SK-N-SH treated with all-trans-retinoic acid at 6 μM for 48 hours (cell line): ENCODE measurements at regions not wholly inside any gene's neighbourhood (a gene's known extent, or its start where the extent isn't known, plus 50 kb on each side); places are given as distances from the start of the nearest gene placed in this dataset.

Experiments used
- ATAC-seq: fragments of 200-7000 bp; cut with Tn5 transposase; 3 replicates; pipeline ENCODE4 v1.9.1; 2020; ENCODE audit warnings: mild to moderate bottlenecking, moderate library complexity
- BACH2 ChIP-seq: fragments of 250-450 bp; sonication (Bioruptor Pico); IDR thresholded peaks from 2 replicates; pipeline ENCODE4 v1.9.0; 2021; ENCODE audit warnings: mild to moderate bottlenecking, borderline replicate concordance
- CSDC2 ChIP-seq: fragments of 250-450 bp; sonication (Bioruptor Pico); IDR thresholded peaks from 2 replicates; pipeline ENCODE4 v1.5.0; 2020; ENCODE audit warnings: mild to moderate bottlenecking, moderate library complexity
- ESRRG ChIP-seq: fragments of 250-450 bp; sonication (Bioruptor Pico); IDR thresholded peaks from 2 replicates; pipeline ENCODE4 v1.6.1; 2021; ENCODE audit warnings: mild to moderate bottlenecking
- GLIS3 ChIP-seq: fragments of 250-450 bp; sonication (Bioruptor Pico); IDR thresholded peaks from 2 replicates; pipeline ENCODE4 v1.5.0; 2020; ENCODE audit warnings: mild to moderate bottlenecking, moderate library complexity
- OSR1 ChIP-seq: fragments of 250-450 bp; sonication (Bioruptor Pico); IDR thresholded peaks from 2 replicates; pipeline ENCODE4 v1.8.0; 2022; ENCODE audit warnings: moderate library complexity, mild to moderate bottlenecking, inconsistent platforms
- PPARA ChIP-seq: fragments of 250-450 bp; sonication (Bioruptor Pico); IDR thresholded peaks from 2 replicates; pipeline ENCODE4 v1.5.0; 2020; ENCODE audit warnings: mild to moderate bottlenecking, borderline replicate concordance
- RARB ChIP-seq: fragments of 250-450 bp; sonication (Bioruptor Pico); IDR thresholded peaks from 2 replicates; pipeline ENCODE4 v1.8.0; 2021; ENCODE audit warnings: mild to moderate bottlenecking, moderate library complexity
- SNAI2 ChIP-seq: fragments of 250-450 bp; sonication (Bioruptor Pico); IDR thresholded peaks from 2 replicates; pipeline ENCODE4 v1.5.0; 2020; ENCODE audit warnings: mild to moderate bottlenecking, moderate library complexity
- TCF4 ChIP-seq: fragments of 250-450 bp; sonication (Bioruptor Pico); IDR thresholded peaks from 2 replicates; pipeline ENCODE4 v1.8.0; 2021; ENCODE audit warnings: mild to moderate bottlenecking, moderate library complexity, borderline replicate concordance
- ZFP3 ChIP-seq: fragments of 250-450 bp; sonication (Bioruptor Pico); IDR thresholded peaks from 2 replicates; pipeline ENCODE4 v1.5.0; 2020; ENCODE audit warnings: mild to moderate bottlenecking, moderate library complexity
- ZFP30 ChIP-seq: fragments of 450-650 bp; formaldehyde crosslinking; IDR thresholded peaks from 2 replicates; pipeline ENCODE4 v1.5.0; 2022; ENCODE audit warnings: mild to moderate bottlenecking, moderate library complexity
- ZNF565 ChIP-seq: fragments of 450-650 bp; formaldehyde crosslinking; conservative IDR thresholded peaks from 2 replicates; pipeline ENCODE4 v1.5.0; 2020; ENCODE audit warnings: low read depth, mild to moderate bottlenecking, moderate library complexity
- ZNF8 ChIP-seq: fragments of 450-650 bp; formaldehyde crosslinking; IDR thresholded peaks from 2 replicates; pipeline ENCODE4 v1.5.0; 2020; ENCODE audit warnings: mild to moderate bottlenecking, moderate library complexity
- TF ChIP-seq, protein P1 (sequence below): fragments of 250-450 bp; sonication (Bioruptor Pico); IDR thresholded peaks from 2 replicates; pipeline ENCODE4 v1.5.1; 2021; ENCODE audit warnings: mild to moderate bottlenecking, moderate library complexity
- TF ChIP-seq, protein P2 (sequence below): fragments of 250-450 bp; sonication (Bioruptor Pico); IDR thresholded peaks from 2 replicates; pipeline ENCODE4 v1.8.0; 2020; ENCODE audit warnings: mild to moderate bottlenecking, moderate library complexity, borderline replicate concordance
- TF ChIP-seq, protein P3 (sequence below): fragments of 250-450 bp; sonication (Bioruptor Pico); IDR thresholded peaks from 2 replicates; pipeline ENCODE4 v1.5.1; 2020; ENCODE audit warnings: low read depth, mild to moderate bottlenecking, moderate library complexity
- TF ChIP-seq, protein P4 (sequence below): fragments of 250-450 bp; sonication (Bioruptor Pico); IDR thresholded peaks from 2 replicates; pipeline ENCODE4 v1.8.0; 2021; ENCODE audit warnings: low read depth, mild to moderate bottlenecking, moderate library complexity, borderline replicate concordance
- TF ChIP-seq, protein P5 (sequence below): fragments of 250-450 bp; sonication (Bioruptor Pico); IDR thresholded peaks from 2 replicates; pipeline ENCODE4 v1.5.0; 2020; ENCODE audit warnings: mild to moderate bottlenecking, moderate library complexity

DNA sequence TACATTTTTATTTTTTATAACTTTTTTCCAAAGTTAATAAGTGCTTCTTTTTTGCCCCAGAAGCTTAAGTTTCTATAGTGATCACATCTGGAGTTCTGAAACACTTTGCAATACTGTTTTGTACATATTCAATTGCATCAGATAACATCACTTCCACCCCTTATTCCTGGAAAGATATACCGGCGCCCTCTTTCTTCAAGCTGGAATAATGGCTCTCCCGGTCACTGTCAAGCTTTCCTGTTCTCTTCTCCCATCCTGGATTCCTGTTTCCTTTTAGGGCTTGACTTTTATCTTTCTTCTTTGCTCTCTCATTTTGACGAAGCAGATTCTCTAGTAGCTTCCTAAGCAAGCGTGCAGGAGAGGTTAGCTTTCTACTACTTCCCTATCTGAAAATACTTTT lies 1866.8 kb downstream of the MRPL39 start:
- TF ChIP-seq, protein P1, sequence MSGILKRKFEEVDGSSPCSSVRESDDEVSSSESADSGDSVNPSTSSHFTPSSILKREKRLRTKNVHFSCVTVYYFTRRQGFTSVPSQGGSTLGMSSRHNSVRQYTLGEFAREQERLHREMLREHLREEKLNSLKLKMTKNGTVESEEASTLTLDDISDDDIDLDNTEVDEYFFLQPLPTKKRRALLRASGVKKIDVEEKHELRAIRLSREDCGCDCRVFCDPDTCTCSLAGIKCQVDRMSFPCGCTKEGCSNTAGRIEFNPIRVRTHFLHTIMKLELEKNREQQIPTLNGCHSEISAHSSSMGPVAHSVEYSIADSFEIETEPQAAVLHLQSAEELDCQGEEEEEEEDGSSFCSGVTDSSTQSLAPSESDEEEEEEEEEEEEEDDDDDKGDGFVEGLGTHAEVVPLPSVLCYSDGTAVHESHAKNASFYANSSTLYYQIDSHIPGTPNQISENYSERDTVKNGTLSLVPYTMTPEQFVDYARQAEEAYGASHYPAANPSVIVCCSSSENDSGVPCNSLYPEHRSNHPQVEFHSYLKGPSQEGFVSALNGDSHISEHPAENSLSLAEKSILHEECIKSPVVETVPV (CRISPR knock-in tag): no peak
- TF ChIP-seq TCF4 (CRISPR knock-in tag) (no peak), OSR1 (CRISPR knock-in tag) (no peak), ZNF565 (no peak), RARB (CRISPR knock-in tag) (no peak)
- TF ChIP-seq, protein P2, sequence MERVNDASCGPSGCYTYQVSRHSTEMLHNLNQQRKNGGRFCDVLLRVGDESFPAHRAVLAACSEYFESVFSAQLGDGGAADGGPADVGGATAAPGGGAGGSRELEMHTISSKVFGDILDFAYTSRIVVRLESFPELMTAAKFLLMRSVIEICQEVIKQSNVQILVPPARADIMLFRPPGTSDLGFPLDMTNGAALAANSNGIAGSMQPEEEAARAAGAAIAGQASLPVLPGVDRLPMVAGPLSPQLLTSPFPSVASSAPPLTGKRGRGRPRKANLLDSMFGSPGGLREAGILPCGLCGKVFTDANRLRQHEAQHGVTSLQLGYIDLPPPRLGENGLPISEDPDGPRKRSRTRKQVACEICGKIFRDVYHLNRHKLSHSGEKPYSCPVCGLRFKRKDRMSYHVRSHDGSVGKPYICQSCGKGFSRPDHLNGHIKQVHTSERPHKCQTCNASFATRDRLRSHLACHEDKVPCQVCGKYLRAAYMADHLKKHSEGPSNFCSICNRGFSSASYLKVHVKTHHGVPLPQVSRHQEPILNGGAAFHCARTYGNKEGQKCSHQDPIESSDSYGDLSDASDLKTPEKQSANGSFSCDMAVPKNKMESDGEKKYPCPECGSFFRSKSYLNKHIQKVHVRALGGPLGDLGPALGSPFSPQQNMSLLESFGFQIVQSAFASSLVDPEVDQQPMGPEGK (CRISPR knock-in tag): no peak
- TF ChIP-seq, protein P3, sequence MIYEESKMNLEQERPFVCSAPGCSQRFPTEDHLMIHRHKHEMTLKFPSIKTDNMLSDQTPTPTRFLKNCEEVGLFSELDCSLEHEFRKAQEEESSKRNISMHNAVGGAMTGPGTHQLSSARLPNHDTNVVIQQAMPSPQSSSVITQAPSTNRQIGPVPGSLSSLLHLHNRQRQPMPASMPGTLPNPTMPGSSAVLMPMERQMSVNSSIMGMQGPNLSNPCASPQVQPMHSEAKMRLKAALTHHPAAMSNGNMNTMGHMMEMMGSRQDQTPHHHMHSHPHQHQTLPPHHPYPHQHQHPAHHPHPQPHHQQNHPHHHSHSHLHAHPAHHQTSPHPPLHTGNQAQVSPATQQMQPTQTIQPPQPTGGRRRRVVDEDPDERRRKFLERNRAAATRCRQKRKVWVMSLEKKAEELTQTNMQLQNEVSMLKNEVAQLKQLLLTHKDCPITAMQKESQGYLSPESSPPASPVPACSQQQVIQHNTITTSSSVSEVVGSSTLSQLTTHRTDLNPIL: no peak
- ATAC-seq: no peak

DNA sequence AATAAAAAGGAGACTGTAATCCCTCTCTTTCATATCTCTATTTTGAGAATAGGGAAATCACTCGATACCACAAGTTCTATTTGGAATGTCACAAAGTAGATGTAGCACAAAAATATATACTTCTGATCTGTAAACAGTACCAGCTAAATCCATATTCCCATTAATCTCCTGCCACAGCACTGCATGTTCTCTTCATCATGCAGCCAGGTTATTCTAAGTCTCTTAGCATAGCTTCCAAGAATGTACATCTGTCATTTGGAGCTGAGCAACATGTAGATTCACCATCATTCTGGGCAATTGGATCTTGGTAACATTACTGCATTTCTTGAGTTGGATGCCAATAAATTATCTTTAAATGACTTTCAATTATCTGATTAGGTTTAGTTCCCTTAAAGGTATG lies 1874.5 kb downstream of the MRPL39 start:
- TF ChIP-seq PPARA (CRISPR knock-in tag) (no peak), ESRRG (CRISPR knock-in tag) (no peak), ZNF8 (CRISPR knock-in tag) (no peak), SNAI2 (no peak), ZFP3 (CRISPR knock-in tag) (no peak), GLIS3 (CRISPR knock-in tag) (no peak), ZFP30 (CRISPR knock-in tag) (no peak), BACH2 (CRISPR knock-in tag) (no peak), CSDC2 (CRISPR knock-in tag) (no peak)
- TF ChIP-seq, protein P4, sequence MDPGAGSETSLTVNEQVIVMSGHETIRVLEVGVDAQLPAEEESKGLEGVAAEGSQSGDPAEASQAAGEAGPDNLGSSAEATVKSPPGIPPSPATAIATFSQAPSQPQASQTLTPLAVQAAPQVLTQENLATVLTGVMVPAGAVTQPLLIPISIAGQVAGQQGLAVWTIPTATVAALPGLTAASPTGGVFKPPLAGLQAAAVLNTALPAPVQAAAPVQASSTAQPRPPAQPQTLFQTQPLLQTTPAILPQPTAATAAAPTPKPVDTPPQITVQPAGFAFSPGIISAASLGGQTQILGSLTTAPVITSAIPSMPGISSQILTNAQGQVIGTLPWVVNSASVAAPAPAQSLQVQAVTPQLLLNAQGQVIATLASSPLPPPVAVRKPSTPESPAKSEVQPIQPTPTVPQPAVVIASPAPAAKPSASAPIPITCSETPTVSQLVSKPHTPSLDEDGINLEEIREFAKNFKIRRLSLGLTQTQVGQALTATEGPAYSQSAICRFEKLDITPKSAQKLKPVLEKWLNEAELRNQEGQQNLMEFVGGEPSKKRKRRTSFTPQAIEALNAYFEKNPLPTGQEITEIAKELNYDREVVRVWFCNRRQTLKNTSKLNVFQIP (CRISPR knock-in tag): no peak
- TF ChIP-seq, protein P2 (CRISPR knock-in tag): no peak
- TF ChIP-seq, protein P5, sequence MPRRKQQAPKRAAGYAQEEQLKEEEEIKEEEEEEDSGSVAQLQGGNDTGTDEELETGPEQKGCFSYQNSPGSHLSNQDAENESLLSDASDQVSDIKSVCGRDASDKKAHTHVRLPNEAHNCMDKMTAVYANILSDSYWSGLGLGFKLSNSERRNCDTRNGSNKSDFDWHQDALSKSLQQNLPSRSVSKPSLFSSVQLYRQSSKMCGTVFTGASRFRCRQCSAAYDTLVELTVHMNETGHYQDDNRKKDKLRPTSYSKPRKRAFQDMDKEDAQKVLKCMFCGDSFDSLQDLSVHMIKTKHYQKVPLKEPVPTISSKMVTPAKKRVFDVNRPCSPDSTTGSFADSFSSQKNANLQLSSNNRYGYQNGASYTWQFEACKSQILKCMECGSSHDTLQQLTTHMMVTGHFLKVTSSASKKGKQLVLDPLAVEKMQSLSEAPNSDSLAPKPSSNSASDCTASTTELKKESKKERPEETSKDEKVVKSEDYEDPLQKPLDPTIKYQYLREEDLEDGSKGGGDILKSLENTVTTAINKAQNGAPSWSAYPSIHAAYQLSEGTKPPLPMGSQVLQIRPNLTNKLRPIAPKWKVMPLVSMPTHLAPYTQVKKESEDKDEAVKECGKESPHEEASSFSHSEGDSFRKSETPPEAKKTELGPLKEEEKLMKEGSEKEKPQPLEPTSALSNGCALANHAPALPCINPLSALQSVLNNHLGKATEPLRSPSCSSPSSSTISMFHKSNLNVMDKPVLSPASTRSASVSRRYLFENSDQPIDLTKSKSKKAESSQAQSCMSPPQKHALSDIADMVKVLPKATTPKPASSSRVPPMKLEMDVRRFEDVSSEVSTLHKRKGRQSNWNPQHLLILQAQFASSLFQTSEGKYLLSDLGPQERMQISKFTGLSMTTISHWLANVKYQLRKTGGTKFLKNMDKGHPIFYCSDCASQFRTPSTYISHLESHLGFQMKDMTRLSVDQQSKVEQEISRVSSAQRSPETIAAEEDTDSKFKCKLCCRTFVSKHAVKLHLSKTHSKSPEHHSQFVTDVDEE (CRISPR knock-in tag): no peak
- TF ChIP-seq, protein P1 (CRISPR knock-in tag): no peak
- TF ChIP-seq, all 23 proteins: peak for 0
- no peak for ATAC-seq
